Mesothelial cell of epicardium (in vitro differentiated cells): ENCODE measurements at regions not wholly inside any gene's neighbourhood (a gene's known extent, or its start where the extent isn't known, plus 50 kb on each side); places are given as distances from the start of the nearest gene placed in this dataset.

Experiments
- DNase-seq, 2 experiments: peaks; one replicate each; pipeline ENCODE4 v3.0.0; 2021; ENCODE audit warnings: low spot score in 2 of 2; ENCODE audit not compliant: unreplicated experiment in 2 of 2
- H3K27ac Mint-ChIP-seq: 2 replicates; pipeline ENCODE4 v1.8.0; 2021; ENCODE audit warnings: mixed read lengths
- H3K27me3 Mint-ChIP-seq: 2 replicates; pipeline ENCODE4 v1.8.0; 2021; ENCODE audit warnings: low read depth, mixed read lengths
- H3K36me3 Mint-ChIP-seq: 2 replicates; pipeline ENCODE4 v1.8.0; 2021; ENCODE audit warnings: mixed read lengths
- H3K4me1 Mint-ChIP-seq: 2 replicates; pipeline ENCODE4 v1.8.0; 2021; ENCODE audit warnings: mixed read lengths
- H3K4me3 Mint-ChIP-seq: 2 replicates; pipeline ENCODE4 v1.8.0; 2021; ENCODE audit warnings: mild to moderate bottlenecking, moderate library complexity, mixed read lengths
- H3K9me3 Mint-ChIP-seq: 2 replicates; pipeline ENCODE4 v1.8.0; 2021; ENCODE audit warnings: mixed read lengths
- CTCF ChIP-seq: fragments of 200-600 bp; sonication (generic); IDR thresholded peaks from one replicate; pipeline ENCODE4 v1.5.0; 2021; ENCODE audit warnings: antibody characterized with exemption; ENCODE audit not compliant: unreplicated experiment

GRCh38 chr1:115400891-115401290 lies 62.8 kb upstream of the NGF start:
- no peaks in the 10 kb centered on the region for H3K36me3 Mint-ChIP-seq
- peaks cover 10% of the 10 kb centered on the region for H3K4me1 Mint-ChIP-seq
- H3K27me3 Mint-ChIP-seq, result no peaks in the 10 kb centered on the region
- H3K27ac Mint-ChIP-seq, result no peak overlapping the region
- H3K4me3 Mint-ChIP-seq, result no peak overlapping the region
- H3K9me3 Mint-ChIP-seq, result peaks cover 10% of the 10 kb centered on the region
- no peak for TF ChIP-seq CTCF
- no peak for DNase-seq

GRCh38 chr1:115400426-115400825 lies 62.4 kb upstream of the NGF start:
- peaks cover 10% of the 10 kb centered on the region for H3K4me1 Mint-ChIP-seq
- DNase-seq, result no peak
- H3K27me3 Mint-ChIP-seq, result no peaks in the 10 kb centered on the region
- no peak for TF ChIP-seq CTCF
- H3K36me3 Mint-ChIP-seq, result no peaks in the 10 kb centered on the region
- no peak overlapping the region for H3K27ac Mint-ChIP-seq
- no peak overlapping the region for H3K4me3 Mint-ChIP-seq
- H3K9me3 Mint-ChIP-seq, result peaks cover 10% of the 10 kb centered on the region

GRCh38 chr1:115398745-115399144 lies 60.7 kb upstream of the NGF start:
- no peaks in the 10 kb centered on the region for H3K36me3 Mint-ChIP-seq
- no peaks in the 10 kb centered on the region for H3K27me3 Mint-ChIP-seq
- H3K27ac Mint-ChIP-seq, result no peak overlapping the region
- H3K4me1 Mint-ChIP-seq, result peaks cover 10% of the 10 kb centered on the region
- H3K9me3 Mint-ChIP-seq, result peaks cover 7% of the 10 kb centered on the region
- DNase-seq, result no peak
- no peak overlapping the region for H3K4me3 Mint-ChIP-seq
- TF ChIP-seq CTCF, result no peak
